ENCODE measurements at regions not wholly inside any gene's neighbourhood (a gene's known extent, or its start where the extent isn't known, plus 50 kb on each side); places are given as distances from the start of the nearest gene placed in this dataset.

- TF ChIP-seq CTCF (IDR thresholded peaks at IDR 0.05) (no peak), EP300 (IDR thresholded peaks at IDR 0.05) (no peak)
Observed at GRCh38 chr1:39116116-39116607, 88.3 kb upstream of the MACF1 start.
